H1 (cell line): ENCODE measurements at regions not wholly inside any gene's neighbourhood (a gene's known extent, or its start where the extent isn't known, plus 50 kb on each side); places are given as distances from the start of the nearest gene placed in this dataset.

ENCODE experiments used
- ATF2 ChIP-seq: IDR thresholded peaks from 2 replicates; pipeline ENCODE4 v1.6.1; 2012; ENCODE audit warnings: low read length, inconsistent platforms
- CTBP2 ChIP-seq: IDR thresholded peaks from 2 replicates; pipeline ENCODE4 v1.7.0; 2011; ENCODE audit warnings: borderline replicate concordance, mild to moderate bottlenecking, moderate library complexity, mixed read lengths, low read length; ENCODE audit not compliant: insufficient read depth, insufficient read length
- CTCF ChIP-seq, 3 experiments: IDR thresholded peaks; 1 replicate in 2 of 3; 2 replicates in 1 of 3; pipeline versions ENCODE4 v1.5.1 to v1.6.1; 2011; ENCODE audit warnings: low read length in 3 of 3, mild to moderate bottlenecking in 3 of 3, inconsistent platforms in 2 of 3, low read depth in 1 of 3, moderate library complexity in 1 of 3; ENCODE audit not compliant: insufficient read depth in 1 of 3; ENCODE audit errors: control extremely low read depth in 1 of 3
- EP300 ChIP-seq, 2 experiments: IDR thresholded peaks; 1 replicate in 1 of 2; 2 replicates in 1 of 2; pipeline ENCODE4 v1.6.1; 2011 to 2012; ENCODE audit warnings: low read depth in 2 of 2, low read length in 2 of 2, mild to moderate bottlenecking in 2 of 2, borderline replicate concordance in 1 of 2, inconsistent platforms in 1 of 2, moderate library complexity in 1 of 2
- NRF1 ChIP-seq: IDR thresholded peaks from 2 replicates; pipeline ENCODE4 v1.6.1; 2011; ENCODE audit warnings: mild to moderate bottlenecking, low read depth, low read length, improper control_type of control experiment
- POLR2AphosphoS5 ChIP-seq: IDR thresholded peaks from 2 replicates; pipeline ENCODE4 v1.6.1; 2011; ENCODE audit warnings: low read depth, low read length
- RNF2 ChIP-seq: fragments of 200-900, 300-1000 bp; sonication (generic); IDR thresholded peaks from 2 replicates; pipeline ENCODE4 v1.7.1; 2016; ENCODE audit warnings: borderline replicate concordance, low read depth, mild to moderate bottlenecking, antibody characterized with exemption, low read length; ENCODE audit not compliant: poor library complexity, severe bottlenecking; ENCODE audit errors: missing control alignments
- SP1 ChIP-seq: IDR thresholded peaks from 2 replicates; pipeline ENCODE4 v1.6.1; 2011; ENCODE audit warnings: low read depth, low read length
- YY1 ChIP-seq: IDR thresholded peaks from 2 replicates; pipeline ENCODE4 v1.6.1; 2011; ENCODE audit warnings: low read depth, mild to moderate bottlenecking, low read length

GRCh38 chr21:32114419-32115035, 164.3 kb downstream of the MIS18A start:
- TF ChIP-seq SP1 (no peak), EP300 (IDR thresholded peaks at IDR 0.05; ENCODE audit: borderline replicate concordance in 1 of 2, low read depth in 2 of 2, low read length in 2 of 2) (no peak), RNF2 (no peak), CTCF (IDR thresholded peaks at IDR 0.05; ENCODE audit: control extremely low read depth in 1 of 3, insufficient read depth in 1 of 3, low read depth in 1 of 3, low read length in 3 of 3) (no peak), ATF2 (no peak), POLR2AphosphoS5 (no peak), CTBP2 (no peak), YY1 (no peak), NRF1 (no peak)
